A549 (cell line): ENCODE measurements at regions not wholly inside any gene's neighbourhood (a gene's known extent, or its start where the extent isn't known, plus 50 kb on each side); places are given as distances from the start of the nearest gene placed in this dataset.

Experiments
- BHLHE40 ChIP-seq: IDR thresholded peaks from 2 replicates; pipeline ENCODE4 v1.6.1; 2012; ENCODE audit warnings: low read depth, low read length, inconsistent platforms
- CEBPB ChIP-seq, 2 experiments: fragments of >200 bp in 1 of 2; sonication (Bioruptor Twin) in 1 of 2; formaldehyde crosslinking in 1 of 2; IDR thresholded peaks; 2 replicates each; pipeline ENCODE4 v1.6.1; 2012 to 2016
- PHF8 ChIP-seq: fragments of 200-600 bp; sonication (generic); IDR thresholded peaks from 2 replicates; pipeline ENCODE4 v1.6.1; 2016; ENCODE audit warnings: low read depth, mild to moderate bottlenecking, antibody characterized with exemption, moderate library complexity, borderline replicate concordance
- TF ChIP-seq, protein P1 (sequence below): fragments of >200 bp; sonication (Bioruptor Twin); formaldehyde crosslinking; IDR thresholded peaks from 3 replicates; pipeline ENCODE4 v1.5.1; 2016

DNA sequence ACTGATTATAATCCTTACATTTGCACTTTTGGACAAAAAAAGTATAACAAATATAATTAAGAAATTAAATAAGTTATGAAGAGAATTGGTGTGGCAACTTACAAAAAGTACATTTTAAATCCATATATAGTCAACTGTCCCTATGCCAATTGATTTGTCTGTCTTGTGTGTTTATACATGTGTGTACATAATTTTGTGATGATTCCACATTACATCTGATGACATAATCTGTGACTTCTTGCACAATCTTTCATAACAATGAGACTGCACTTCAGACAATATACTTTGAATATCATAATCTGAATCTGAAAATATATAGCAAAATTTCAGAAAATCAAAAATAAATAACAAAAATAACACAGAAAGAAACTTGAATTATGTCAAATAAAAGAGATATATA is 953.4 kb downstream of the FAT4 start:
- no peak for TF ChIP-seq CEBPB (IDR thresholded peaks at IDR 0.05)
- no peak for TF ChIP-seq PHF8
- TF ChIP-seq BHLHE40 = no peak
- TF ChIP-seq, protein P1, sequence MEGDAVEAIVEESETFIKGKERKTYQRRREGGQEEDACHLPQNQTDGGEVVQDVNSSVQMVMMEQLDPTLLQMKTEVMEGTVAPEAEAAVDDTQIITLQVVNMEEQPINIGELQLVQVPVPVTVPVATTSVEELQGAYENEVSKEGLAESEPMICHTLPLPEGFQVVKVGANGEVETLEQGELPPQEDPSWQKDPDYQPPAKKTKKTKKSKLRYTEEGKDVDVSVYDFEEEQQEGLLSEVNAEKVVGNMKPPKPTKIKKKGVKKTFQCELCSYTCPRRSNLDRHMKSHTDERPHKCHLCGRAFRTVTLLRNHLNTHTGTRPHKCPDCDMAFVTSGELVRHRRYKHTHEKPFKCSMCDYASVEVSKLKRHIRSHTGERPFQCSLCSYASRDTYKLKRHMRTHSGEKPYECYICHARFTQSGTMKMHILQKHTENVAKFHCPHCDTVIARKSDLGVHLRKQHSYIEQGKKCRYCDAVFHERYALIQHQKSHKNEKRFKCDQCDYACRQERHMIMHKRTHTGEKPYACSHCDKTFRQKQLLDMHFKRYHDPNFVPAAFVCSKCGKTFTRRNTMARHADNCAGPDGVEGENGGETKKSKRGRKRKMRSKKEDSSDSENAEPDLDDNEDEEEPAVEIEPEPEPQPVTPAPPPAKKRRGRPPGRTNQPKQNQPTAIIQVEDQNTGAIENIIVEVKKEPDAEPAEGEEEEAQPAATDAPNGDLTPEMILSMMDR = no peak
